Astrocyte (in vitro differentiated cells and primary cell): ENCODE measurements at regions not wholly inside any gene's neighbourhood (a gene's known extent, or its start where the extent isn't known, plus 50 kb on each side); places are given as distances from the start of the nearest gene placed in this dataset.

Source experiments
- CTCF ChIP-seq: IDR thresholded peaks from 2 replicates; pipeline ENCODE4 v1.5.1; 2011; ENCODE audit warnings: low read depth, mild to moderate bottlenecking, inconsistent platforms, low read length, moderate library complexity; ENCODE audit not compliant: insufficient read depth
- EZH2 ChIP-seq: IDR thresholded peaks from 2 replicates; pipeline ENCODE4 v1.6.1; 2012; ENCODE audit warnings: mild to moderate bottlenecking, low read length, inconsistent platforms; ENCODE audit not compliant: insufficient read depth

GRCh38 chr17:14768923-14769322 is 468.0 kb downstream of the HS3ST3B1 start:
- TF ChIP-seq CTCF: no peak
- TF ChIP-seq EZH2: no peak
